ENCODE measurements at regions not wholly inside any gene's neighbourhood (a gene's known extent, or its start where the extent isn't known, plus 50 kb on each side); places are given as distances from the start of the nearest gene placed in this dataset.

GRCh38 chr16:6019490-6019991, 921.9 kb upstream of the EEF2KMT start:
- Histone ChIP-seq H3K4me3 (ENCODE audit: insufficient read depth, low read depth, low read length) (peak overlapping the region; percentile 59), H3K27me3 (ENCODE audit: control insufficient read depth, insufficient read depth, low read length, poor library complexity, severe bottlenecking) (peaks cover 51% of the 10 kb centered on the region), H3K9me3 (ENCODE audit: control insufficient read depth, low read length) (no peaks in the 10 kb centered on the region), H3K27ac (ENCODE audit: insufficient read depth, low read depth, low read length, poor library complexity, severe bottlenecking) (no peak overlapping the region), H3K36me3 (ENCODE audit: control insufficient read depth, insufficient read depth, low read length) (no peaks in the 10 kb centered on the region), H3K4me1 (ENCODE audit: control insufficient read depth, insufficient read depth, low read length) (peaks cover 2% of the 10 kb centered on the region)
- 1% methylated on average over 50 of the region's 50 CpGs for WGBS, 2 experiments

GRCh38 chr16:6018848-6019489, 921.4 kb upstream of the EEF2KMT start:
- Histone ChIP-seq H3K36me3 (ENCODE audit: control insufficient read depth, insufficient read depth, low read length) (no peaks in the 10 kb centered on the region), H3K27me3 (ENCODE audit: control insufficient read depth, insufficient read depth, low read length, poor library complexity, severe bottlenecking) (peaks cover 51% of the 10 kb centered on the region), H3K4me1 (ENCODE audit: control insufficient read depth, insufficient read depth, low read length) (peaks cover 2% of the 10 kb centered on the region), H3K4me3 (ENCODE audit: insufficient read depth, low read depth, low read length) (peak overlapping the region; percentile 59), H3K27ac (ENCODE audit: insufficient read depth, low read depth, low read length, poor library complexity, severe bottlenecking) (no peak overlapping the region), H3K9me3 (ENCODE audit: control insufficient read depth, low read length) (no peaks in the 10 kb centered on the region)
- 1% methylated on average over 58 to 59 of the region's 59 CpGs for WGBS, 2 experiments

- 0 to 20% methylated on average over 1 to 2 of the region's 2 CpGs for WGBS, 2 experiments
- H3K27me3 ChIP-seq (ENCODE audit: control insufficient read depth, insufficient read depth, low read length, poor library complexity, severe bottlenecking): peaks cover 50% of the 10 kb centered on the region
These were observed 919.1 kb upstream of the EEF2KMT start for GRCh38 chr16:6016530-6017184.

GRCh38 chr16:6012716-6013115, 915.1 kb upstream of the EEF2KMT start:
- H3K27me3 ChIP-seq (ENCODE audit: control insufficient read depth, insufficient read depth, low read length, poor library complexity, severe bottlenecking): peaks cover 11% of the 10 kb centered on the region
- H3K4me3 ChIP-seq (ENCODE audit: insufficient read depth, low read depth, low read length): no peak overlapping the region
- no peaks in the 10 kb centered on the region for H3K4me1 ChIP-seq (ENCODE audit: control insufficient read depth, insufficient read depth, low read length)
- 90 to 95% methylated on average over 1 of the region's 1 CpG for WGBS, 2 experiments
- no peak overlapping the region for H3K27ac ChIP-seq (ENCODE audit: insufficient read depth, low read depth, low read length, poor library complexity, severe bottlenecking)
- no peaks in the 10 kb centered on the region for H3K36me3 ChIP-seq (ENCODE audit: control insufficient read depth, insufficient read depth, low read length)
- H3K9me3 ChIP-seq (ENCODE audit: control insufficient read depth, low read length): no peaks in the 10 kb centered on the region

More at GRCh38 chr16:6016530-6017184, 919.1 kb upstream of the EEF2KMT start:
- Histone ChIP-seq H3K36me3 (ENCODE audit: control insufficient read depth, insufficient read depth, low read length) (no peaks in the 10 kb centered on the region), H3K27ac (ENCODE audit: insufficient read depth, low read depth, low read length, poor library complexity, severe bottlenecking) (no peak overlapping the region), H3K9me3 (ENCODE audit: control insufficient read depth, low read length) (no peaks in the 10 kb centered on the region), H3K4me3 (ENCODE audit: insufficient read depth, low read depth, low read length) (no peak overlapping the region), H3K4me1 (ENCODE audit: control insufficient read depth, insufficient read depth, low read length) (peaks cover 2% of the 10 kb centered on the region)

GRCh38 chr16:6009151-6009550, 911.6 kb upstream of the EEF2KMT start:
- H3K4me1 ChIP-seq (ENCODE audit: control insufficient read depth, insufficient read depth, low read length): no peaks in the 10 kb centered on the region
- no peaks in the 10 kb centered on the region for H3K27me3 ChIP-seq (ENCODE audit: control insufficient read depth, insufficient read depth, low read length, poor library complexity, severe bottlenecking)
- no peaks in the 10 kb centered on the region for H3K36me3 ChIP-seq (ENCODE audit: control insufficient read depth, insufficient read depth, low read length)
- no peak overlapping the region for H3K27ac ChIP-seq (ENCODE audit: insufficient read depth, low read depth, low read length, poor library complexity, severe bottlenecking)
- H3K9me3 ChIP-seq (ENCODE audit: control insufficient read depth, low read length): no peaks in the 10 kb centered on the region
- no peak overlapping the region for H3K4me3 ChIP-seq (ENCODE audit: insufficient read depth, low read depth, low read length)
- WGBS, 2 experiments: 86% methylated on average over 5 of the region's 5 CpGs

GRCh38 chr16:6008670-6009069, 911.1 kb upstream of the EEF2KMT start:
- no peak overlapping the region for H3K27ac ChIP-seq (ENCODE audit: insufficient read depth, low read depth, low read length, poor library complexity, severe bottlenecking)
- 84 to 90% methylated on average over 9 of the region's 9 CpGs for WGBS, 2 experiments
- H3K36me3 ChIP-seq (ENCODE audit: control insufficient read depth, insufficient read depth, low read length): no peaks in the 10 kb centered on the region
- H3K4me3 ChIP-seq (ENCODE audit: insufficient read depth, low read depth, low read length): no peak overlapping the region
- no peaks in the 10 kb centered on the region for H3K9me3 ChIP-seq (ENCODE audit: control insufficient read depth, low read length)
- H3K27me3 ChIP-seq (ENCODE audit: control insufficient read depth, insufficient read depth, low read length, poor library complexity, severe bottlenecking): no peaks in the 10 kb centered on the region
- no peaks in the 10 kb centered on the region for H3K4me1 ChIP-seq (ENCODE audit: control insufficient read depth, insufficient read depth, low read length)

- no peak overlapping the region for H3K27ac ChIP-seq (ENCODE audit: insufficient read depth, low read depth, low read length, poor library complexity, severe bottlenecking)
- no peaks in the 10 kb centered on the region for H3K36me3 ChIP-seq (ENCODE audit: control insufficient read depth, insufficient read depth, low read length)
- H3K9me3 ChIP-seq (ENCODE audit: control insufficient read depth, low read length): no peaks in the 10 kb centered on the region
- no peaks in the 10 kb centered on the region for H3K27me3 ChIP-seq (ENCODE audit: control insufficient read depth, insufficient read depth, low read length, poor library complexity, severe bottlenecking)
- no peaks in the 10 kb centered on the region for H3K4me1 ChIP-seq (ENCODE audit: control insufficient read depth, insufficient read depth, low read length)
- no peak overlapping the region for H3K4me3 ChIP-seq (ENCODE audit: insufficient read depth, low read depth, low read length)
- 94 to 100% methylated on average over 2 of the region's 2 CpGs for WGBS, 2 experiments
These were observed 895.8 kb upstream of the EEF2KMT start for GRCh38 chr16:5993356-5993755.

GRCh38 chr16:5982979-5983378, 885.4 kb upstream of the EEF2KMT start:
- Histone ChIP-seq H3K27me3 (ENCODE audit: control insufficient read depth, insufficient read depth, low read length, poor library complexity, severe bottlenecking) (no peaks in the 10 kb centered on the region), H3K9me3 (ENCODE audit: control insufficient read depth, low read length) (no peaks in the 10 kb centered on the region), H3K27ac (ENCODE audit: insufficient read depth, low read depth, low read length, poor library complexity, severe bottlenecking) (no peak overlapping the region), H3K4me1 (ENCODE audit: control insufficient read depth, insufficient read depth, low read length) (peaks cover 15% of the 10 kb centered on the region), H3K4me3 (ENCODE audit: insufficient read depth, low read depth, low read length) (no peak overlapping the region), H3K36me3 (ENCODE audit: control insufficient read depth, insufficient read depth, low read length) (no peaks in the 10 kb centered on the region)
- WGBS, 2 experiments: 65 to 70% methylated on average over 11 of the region's 11 CpGs

GRCh38 chr16:5979905-5980550, 882.4 kb upstream of the EEF2KMT start:
- Histone ChIP-seq H3K4me3 (ENCODE audit: insufficient read depth, low read depth, low read length) (no peak overlapping the region), H3K27me3 (ENCODE audit: control insufficient read depth, insufficient read depth, low read length, poor library complexity, severe bottlenecking) (no peaks in the 10 kb centered on the region), H3K4me1 (ENCODE audit: control insufficient read depth, insufficient read depth, low read length) (peaks cover 15% of the 10 kb centered on the region), H3K36me3 (ENCODE audit: control insufficient read depth, insufficient read depth, low read length) (no peaks in the 10 kb centered on the region), H3K9me3 (ENCODE audit: control insufficient read depth, low read length) (no peaks in the 10 kb centered on the region), H3K27ac (ENCODE audit: insufficient read depth, low read depth, low read length, poor library complexity, severe bottlenecking) (no peak overlapping the region)
- WGBS, 2 experiments: 57 to 58% methylated on average over 10 of the region's 10 CpGs

- Histone ChIP-seq H3K9me3 (ENCODE audit: control insufficient read depth, low read length) (no peaks in the 10 kb centered on the region), H3K4me1 (ENCODE audit: control insufficient read depth, insufficient read depth, low read length) (peaks cover 6% of the 10 kb centered on the region), H3K27ac (ENCODE audit: insufficient read depth, low read depth, low read length, poor library complexity, severe bottlenecking) (no peak overlapping the region), H3K27me3 (ENCODE audit: control insufficient read depth, insufficient read depth, low read length, poor library complexity, severe bottlenecking) (no peaks in the 10 kb centered on the region), H3K4me3 (ENCODE audit: insufficient read depth, low read depth, low read length) (no peak overlapping the region), H3K36me3 (ENCODE audit: control insufficient read depth, insufficient read depth, low read length) (no peaks in the 10 kb centered on the region)
- WGBS, 2 experiments: 93 to 94% methylated on average over 9 of the region's 9 CpGs
These were observed 879.7 kb upstream of the EEF2KMT start for GRCh38 chr16:5977329-5977728.
